ENCODE measurements at regions not wholly inside any gene's neighbourhood (a gene's known extent, or its start where the extent isn't known, plus 50 kb on each side); places are given as distances from the start of the nearest gene placed in this dataset.
A peak's percentile ranks its signal among the peaks of the same experiment; 100 is the strongest.

GRCh38 chr2:226452768-226453167, 346.9 kb downstream of the IRS1 start:
- no peak for TF ChIP-seq CTCF (IDR thresholded peaks at IDR 0.05)
- DNase-seq = no peak
- Histone ChIP-seq H3K27me3 (no peaks in the 10 kb centered on the region), H3K36me3 (no peaks in the 10 kb centered on the region), H3K4me3 (no peak overlapping the region), H3K27ac (no peak overlapping the region), H3K9me3 (peaks cover 0 to 44% (median 4%) of the 10 kb centered on the region in 11 donors), H3K4me1 (peaks cover 0 to 1% (median 0%) of the 10 kb centered on the region in 9 donors)
- ATAC-seq = no peak
- intact Hi-C loops (cut with DNase I) = no loop called here
- WGBS, 2 donors = 94% methylated on average over 2 of the region's 2 CpGs

- ATAC-seq (no peak), DNase-seq (no peak)
- Histone ChIP-seq H3K36me3 (no peaks in the 10 kb centered on the region), H3K9me3 (peaks cover 0 to 40% (median 4%) of the 10 kb centered on the region in 11 donors), H3K4me3 (no peak overlapping the region), H3K4me1 (peaks cover 0 to 14% (median 4%) of the 10 kb centered on the region in 9 donors), H3K27me3 (no peaks in the 10 kb centered on the region), H3K27ac (no peak overlapping the region)
- no peak for TF ChIP-seq CTCF (IDR thresholded peaks at IDR 0.05)
- WGBS, 2 donors = 81 to 94% methylated on average over 2 of the region's 2 CpGs
- intact Hi-C loops (cut with DNase I) = no loop called here
These were observed 348.1 kb downstream of the IRS1 start for GRCh38 chr2:226451486-226451885.

GRCh38 chr2:226450141-226450540, 349.5 kb downstream of the IRS1 start:
- ATAC-seq (no peak), DNase-seq (no peak)
- TF ChIP-seq CTCF (IDR thresholded peaks at IDR 0.05) = no peak
- H3K27ac ChIP-seq = no peak overlapping the region
- 93 to 94% methylated on average over 6 of the region's 6 CpGs for WGBS, 2 donors
- intact Hi-C loops (cut with DNase I) = no loop called here
- no peak overlapping the region for H3K4me3 ChIP-seq
- no peaks in the 10 kb centered on the region for H3K27me3 ChIP-seq
- H3K4me1 ChIP-seq = peaks cover 0 to 23% (median 11%) of the 10 kb centered on the region in 9 donors
- peaks cover 0 to 27% (median 4%) of the 10 kb centered on the region in 11 donors for H3K9me3 ChIP-seq
- H3K36me3 ChIP-seq = no peaks in the 10 kb centered on the region

GRCh38 chr2:226447338-226448300, 352.0 kb downstream of the IRS1 start:
- no peak for ATAC-seq
- 70 to 71% methylated on average over 5 of the region's 5 CpGs for WGBS, 2 donors
- H3K27me3 ChIP-seq = no peaks in the 10 kb centered on the region
- DNase-seq = no peak
- no peak for TF ChIP-seq CTCF (IDR thresholded peaks at IDR 0.05)
- no peak overlapping the region for H3K4me3 ChIP-seq
- intact Hi-C loops (cut with DNase I) = loop anchor here in 3 of 10 donors (10.0 kb wide), 1 partner anchor 347 kb away; the partner anchor contains the start of gene IRS1 (in 3 of the 3)
- H3K4me1 ChIP-seq = peaks cover 0 to 23% (median 11%) of the 10 kb centered on the region in 9 donors
- H3K9me3 ChIP-seq = peaks cover 0 to 12% (median 4%) of the 10 kb centered on the region in 11 donors
- H3K36me3 ChIP-seq = no peaks in the 10 kb centered on the region
- H3K27ac ChIP-seq = peak overlapping the region in 5 of 10 donors; percentile 15 to 65 (median 63)
